Activated CD4-positive, alpha-beta T cell treated with anti-CD3 and anti-CD28 coated beads, Interleukin-2, Interleukin-6, amounts not matched to agents 100 ng/mL and 50 ng/mL, durations not matched to agents 16 hours and 8 hours (primary cell): ENCODE measurements at regions not wholly inside any gene's neighbourhood (a gene's known extent, or its start where the extent isn't known, plus 50 kb on each side); places are given as distances from the start of the nearest gene placed in this dataset.

Experiments used
- DNase-seq: peaks from one replicate; pipeline ENCODE4 v3.0.0-alpha.2; 2020

GRCh38 chr4:10740891-10741620, 56.5 kb upstream of the CLNK start:
- DNase-seq = no peak

- DNase-seq = no peak
Observed at GRCh38 chr4:10740251-10740650, 55.7 kb upstream of the CLNK start.

GRCh38 chr4:10738826-10739489, 54.4 kb upstream of the CLNK start:
- no peak for DNase-seq

- no peak for DNase-seq
Observed at GRCh38 chr4:10737337-10737736, 52.8 kb upstream of the CLNK start.

GRCh38 chr4:10736895-10737294, 52.3 kb upstream of the CLNK start:
- no peak for DNase-seq

- DNase-seq = no peak
Observed at GRCh38 chr4:10736266-10736665, 51.7 kb upstream of the CLNK start.

- DNase-seq = no peak
Observed at GRCh38 chr4:10734697-10735096, 50.1 kb upstream of the CLNK start.
